Stimulated activated CD4-positive, alpha-beta T cell treated with anti-CD3 and anti-CD28 coated beads, Interleukin-15, amount 100 ng/mL, for 24 hours (primary cell): ENCODE measurements at regions not wholly inside any gene's neighbourhood (a gene's known extent, or its start where the extent isn't known, plus 50 kb on each side); places are given as distances from the start of the nearest gene placed in this dataset.

Source experiments
- DNase-seq: peaks from one replicate; pipeline ENCODE4 v3.0.0-alpha.2; 2020

DNA sequence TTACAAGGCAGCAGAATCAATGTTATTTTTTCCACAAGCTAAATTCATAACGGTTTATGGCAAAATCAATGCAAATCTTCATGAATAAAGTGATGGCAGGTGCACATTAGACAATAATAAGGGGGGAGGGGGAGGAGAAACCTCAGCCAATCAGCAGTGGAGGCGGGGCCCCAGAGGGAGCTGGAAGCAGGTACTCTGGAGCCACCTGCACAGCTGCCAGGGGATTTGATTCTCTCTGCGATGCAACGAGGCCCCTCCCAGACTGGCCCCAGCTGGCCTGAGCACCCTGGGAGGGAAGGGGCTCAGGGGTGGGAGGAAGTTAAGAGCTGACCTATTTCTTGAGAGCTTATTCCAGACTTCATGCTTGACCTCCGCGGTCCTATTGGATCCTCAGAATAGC, 127.8 kb upstream of the IGSF21 start:
- DNase-seq: no peak

GRCh38 chr1:17982197-17982596, 125.4 kb upstream of the IGSF21 start:
- DNase-seq: no peak

DNA sequence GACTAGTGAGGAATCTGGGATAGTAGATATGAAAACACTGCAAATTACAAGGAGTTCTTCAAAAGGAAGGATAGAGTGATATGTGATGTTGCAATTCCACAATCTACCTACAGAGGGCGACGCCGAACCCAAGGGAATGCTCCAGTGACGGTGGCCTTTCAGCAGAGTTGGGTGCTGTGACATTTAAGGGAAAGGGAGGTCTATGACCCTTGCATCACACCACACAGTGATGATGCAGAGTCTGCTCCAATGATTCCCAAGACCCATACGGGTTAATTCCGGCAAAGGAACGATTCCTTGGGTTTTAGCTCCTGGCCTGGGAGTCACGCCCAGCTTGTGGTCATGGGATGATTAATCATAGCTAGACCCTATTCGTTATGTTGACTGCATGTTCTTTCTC, 123.0 kb upstream of the IGSF21 start:
- DNase-seq: peak; percentile 44

DNA sequence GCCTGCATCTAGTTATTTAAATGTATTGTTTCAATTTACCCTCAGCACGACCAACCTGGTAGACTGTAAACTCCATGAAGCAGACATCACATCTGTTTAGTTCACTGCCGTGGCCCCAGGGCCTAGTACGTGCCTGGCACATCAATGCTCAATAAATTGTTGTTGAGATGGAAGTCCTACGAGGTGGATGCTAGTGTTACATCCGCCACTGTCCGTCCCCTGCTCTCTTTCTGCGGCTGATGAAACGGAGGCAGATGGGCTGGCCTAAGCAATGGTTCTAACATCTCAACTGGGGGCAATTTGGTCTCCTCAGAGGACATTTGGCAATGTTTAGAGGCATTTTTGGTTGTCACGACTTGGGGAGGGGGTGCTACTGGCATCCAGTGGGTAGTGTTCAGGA, 121.4 kb upstream of the IGSF21 start:
- DNase-seq: no peak

- DNase-seq: no peak
These were observed 117.2 kb upstream of the IGSF21 start for GRCh38 chr1:17990401-17990800.

DNA sequence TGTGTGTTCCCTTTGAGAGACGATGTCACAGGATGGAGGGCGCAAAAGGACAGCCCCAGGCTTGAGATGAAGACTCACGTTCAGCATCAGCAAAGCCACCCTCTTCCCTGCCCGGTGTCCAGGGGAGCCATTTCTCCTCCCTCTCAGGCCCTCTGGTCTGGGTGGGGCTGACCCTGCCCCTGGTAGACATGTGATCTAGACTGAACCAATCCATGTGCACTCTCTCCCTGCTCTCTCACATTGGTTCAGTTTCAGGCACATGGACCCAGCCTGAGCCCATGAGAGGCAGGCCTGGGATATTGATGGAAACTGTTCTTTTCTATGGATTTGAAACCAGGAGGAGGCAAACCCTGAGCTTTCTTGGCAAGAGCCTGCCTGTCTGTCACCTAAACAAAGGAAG, 115.6 kb upstream of the IGSF21 start:
- no peak for DNase-seq

DNA sequence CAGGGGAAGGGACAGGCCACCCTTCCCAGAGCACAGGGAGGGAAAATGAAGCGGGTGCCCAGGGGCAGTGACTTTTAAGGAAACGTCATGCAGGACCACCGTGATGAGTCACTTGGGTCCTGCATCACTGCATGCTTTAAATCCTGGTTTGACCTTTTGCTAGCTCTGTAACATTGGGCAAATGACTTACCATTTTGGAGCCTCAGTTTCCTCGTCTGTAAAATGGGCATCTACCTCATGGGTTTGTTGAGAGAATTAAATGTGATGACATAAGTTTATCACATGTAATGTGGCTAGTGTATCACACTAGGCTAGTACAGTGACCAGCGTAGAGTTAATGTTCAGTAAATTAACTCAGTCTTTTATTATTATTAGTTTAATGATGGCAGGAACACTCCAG, 114.8 kb upstream of the IGSF21 start:
- DNase-seq: no peak

DNA sequence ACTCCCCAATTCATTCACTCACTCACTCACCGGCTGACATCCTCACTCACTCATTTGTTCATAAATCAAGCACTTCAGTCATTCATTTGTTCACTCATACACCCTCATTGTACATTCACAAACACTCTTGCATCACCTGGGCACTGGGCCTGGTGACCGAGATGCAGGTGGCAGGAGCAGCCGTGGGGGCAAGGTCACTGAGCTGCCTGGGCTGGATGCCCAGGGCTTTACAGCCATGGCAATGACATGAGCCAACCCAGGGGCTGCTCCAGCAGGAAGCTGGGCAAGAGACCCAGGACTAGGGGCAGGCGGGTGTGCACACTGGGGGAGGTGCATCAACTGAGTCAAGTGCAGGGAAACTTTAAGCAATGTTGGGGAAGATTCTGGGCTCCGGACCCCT, 113.6 kb upstream of the IGSF21 start:
- no peak for DNase-seq

DNA sequence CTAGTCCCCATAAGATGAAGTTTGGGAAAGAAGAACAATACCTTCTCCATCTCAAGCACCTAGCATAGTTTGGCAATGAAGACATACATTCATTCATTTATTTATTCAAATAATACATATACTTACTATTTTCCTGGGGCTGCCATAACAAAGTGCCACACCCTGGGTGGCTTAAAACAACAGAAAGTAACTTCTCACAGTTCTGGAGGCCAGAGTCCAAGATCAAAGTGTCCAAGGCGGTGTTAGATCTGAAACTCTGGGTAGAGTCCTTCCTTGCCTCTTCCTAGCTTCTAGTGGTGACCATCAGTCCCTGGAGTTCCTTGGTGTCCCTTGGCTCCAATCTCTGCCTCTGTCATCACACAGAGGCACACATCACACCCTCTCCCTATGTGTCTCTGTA, 112.1 kb upstream of the IGSF21 start:
- no peak for DNase-seq

GRCh38 chr1:17998889-17999288, 108.7 kb upstream of the IGSF21 start:
- no peak for DNase-seq

GRCh38 chr1:17999884-18000283, 107.7 kb upstream of the IGSF21 start:
- DNase-seq: no peak

GRCh38 chr1:18001725-18002124, 105.9 kb upstream of the IGSF21 start:
- no peak for DNase-seq

GRCh38 chr1:18004278-18004677, 103.3 kb upstream of the IGSF21 start:
- no peak for DNase-seq

- DNase-seq: no peak
These were observed 102.4 kb upstream of the IGSF21 start for GRCh38 chr1:18005238-18005637.

- DNase-seq: no peak
These were observed 100.1 kb upstream of the IGSF21 start for GRCh38 chr1:18007391-18008041.

DNA sequence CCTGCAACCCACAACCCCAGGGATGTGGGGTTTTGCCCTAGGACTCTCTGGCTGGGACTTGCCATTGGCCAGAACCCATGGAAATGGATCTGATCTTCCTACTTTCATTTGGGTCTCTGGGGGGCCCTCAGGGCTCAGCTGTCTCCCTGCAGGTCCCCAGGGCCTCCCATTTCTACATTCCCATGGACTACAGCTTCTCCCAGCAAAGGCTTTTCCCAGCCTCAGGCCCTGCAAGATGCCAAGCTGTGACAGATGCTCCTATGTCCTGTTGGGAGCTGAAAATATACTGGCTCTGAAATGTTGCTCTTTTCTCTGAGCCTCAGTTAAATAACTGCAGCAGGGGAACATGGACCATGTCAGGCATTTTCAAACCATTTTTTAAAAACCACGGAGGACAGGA, 99.5 kb upstream of the IGSF21 start:
- no peak for DNase-seq

DNA sequence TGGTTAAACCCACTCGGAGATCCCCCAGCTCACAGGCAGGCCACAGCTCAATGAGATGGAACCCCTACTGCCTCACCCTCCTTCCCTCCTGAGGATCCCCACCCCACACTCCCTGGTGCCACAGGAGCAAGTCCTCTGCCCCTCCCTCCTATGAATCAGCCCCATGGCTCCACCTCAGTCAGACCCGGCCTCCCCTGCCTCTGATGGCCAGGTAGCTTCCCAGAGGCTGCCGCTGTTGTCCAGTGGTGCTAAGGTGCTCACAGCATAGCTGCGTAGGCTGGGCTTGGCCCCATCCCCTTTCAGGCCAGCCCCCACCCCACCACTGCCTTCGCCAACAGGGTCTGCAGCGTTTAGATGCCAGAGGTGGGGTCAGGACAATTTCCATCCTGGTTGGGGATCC, 98.5 kb upstream of the IGSF21 start:
- DNase-seq: no peak

DNA sequence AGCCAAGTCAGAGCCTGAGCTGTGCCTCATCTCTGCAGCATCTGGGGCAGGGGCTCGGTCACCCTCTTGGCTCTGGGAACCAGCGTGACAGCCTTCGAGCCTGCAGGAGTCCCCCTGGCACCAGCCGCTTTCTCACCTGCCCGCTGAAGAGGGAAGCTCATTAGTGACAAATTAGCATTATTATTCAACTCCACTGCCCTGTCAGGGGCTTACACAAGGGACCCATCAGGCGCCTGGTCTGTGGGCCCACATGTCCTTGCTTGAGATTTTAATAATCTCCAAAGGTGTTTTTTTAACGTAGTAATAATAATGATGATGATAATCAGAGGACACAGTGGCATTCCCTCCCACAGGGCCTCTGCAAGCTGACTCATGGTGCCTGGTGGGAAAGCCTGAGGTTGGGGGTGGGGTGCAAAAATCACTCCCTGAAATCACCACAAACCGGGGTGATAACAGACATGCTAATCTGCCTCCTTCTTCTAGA, 98.1 kb upstream of the IGSF21 start:
- no peak for DNase-seq

- no peak for DNase-seq
These were observed 97.2 kb upstream of the IGSF21 start for GRCh38 chr1:18010408-18010807.

DNA sequence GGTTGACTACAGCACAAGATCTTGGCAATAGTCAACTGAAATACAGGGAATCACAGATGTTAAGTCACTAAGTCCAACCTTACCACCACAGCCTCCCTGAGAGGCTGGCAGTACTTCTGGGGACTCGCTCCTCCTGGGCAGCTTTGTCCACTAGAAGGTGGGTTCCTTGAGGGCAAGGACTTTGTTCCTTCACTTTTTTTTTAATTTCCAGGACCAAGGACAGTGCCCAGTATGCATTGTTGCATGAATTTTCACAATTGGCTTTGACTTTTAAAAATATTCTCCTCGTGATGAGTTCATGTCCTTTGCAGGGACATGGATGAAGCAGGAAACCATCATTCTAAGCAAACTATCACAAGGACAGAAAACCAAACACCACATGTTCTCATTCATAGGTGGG, 96.7 kb upstream of the IGSF21 start:
- no peak for DNase-seq

GRCh38 chr1:18011703-18012102, 95.9 kb upstream of the IGSF21 start:
- no peak for DNase-seq

DNA sequence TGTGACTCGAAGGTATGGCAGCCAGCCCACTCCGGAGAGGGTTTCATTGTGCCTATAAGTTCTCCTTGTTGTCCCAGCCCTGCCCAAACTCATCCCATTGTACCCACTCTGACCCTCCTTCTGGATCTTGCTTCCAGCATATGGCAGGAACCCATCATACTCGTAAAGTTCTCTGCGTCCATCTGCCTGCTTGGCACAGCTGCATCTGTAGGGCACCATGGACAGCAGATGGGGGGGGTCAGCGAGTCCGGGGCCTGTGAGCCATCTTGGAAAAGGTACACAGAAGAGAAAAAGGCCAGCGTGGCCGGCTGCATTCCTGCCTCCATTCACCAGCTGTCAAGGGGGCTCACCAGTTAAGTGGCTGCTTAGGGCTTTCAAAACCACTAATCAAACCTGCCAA, 94.9 kb upstream of the IGSF21 start:
- DNase-seq: no peak

GRCh38 chr1:18013216-18013615, 94.4 kb upstream of the IGSF21 start:
- DNase-seq: no peak

- no peak for DNase-seq
These were observed 91.9 kb upstream of the IGSF21 start for GRCh38 chr1:18015719-18016118.

- no peak for DNase-seq
These were observed 89.2 kb upstream of the IGSF21 start for GRCh38 chr1:18018366-18018765.
